Sigmoid colon (tissue), 6 donors: ENCODE measurements at regions not wholly inside any gene's neighbourhood (a gene's known extent, or its start where the extent isn't known, plus 50 kb on each side); places are given as distances from the start of the nearest gene placed in this dataset.

Experiments
- DNase-seq: peaks from one replicate; pipeline ENCODE4 v3.0.0-alpha.2; 2019
- H3K27ac ChIP-seq, 4 donors: fragments of 200-600 bp; sonication (generic); one replicate each; pipeline ENCODE4 v1.5.1; 2016 to 2019; ENCODE audit warnings: mild to moderate bottlenecking in 1 of 4
- H3K27me3 ChIP-seq, 3 donors: fragments of 200-600 bp; sonication (generic); one replicate each; pipeline ENCODE4 v1.5.1; 2019; ENCODE audit warnings: mild to moderate bottlenecking in 1 of 3
- H3K36me3 ChIP-seq, 4 donors: fragments of 200-600 bp; sonication (generic); one replicate each; pipeline ENCODE4 v1.5.1; 2016 to 2019
- H3K4me1 ChIP-seq, 4 donors: fragments of 200-600 bp; sonication (generic); one replicate each; pipeline ENCODE4 v1.5.1; 2017 to 2019
- H3K4me3 ChIP-seq, 4 donors: fragments of 200-600 bp; sonication (generic); one replicate each; pipeline ENCODE4 v1.5.1; 2017 to 2019; ENCODE audit warnings: mild to moderate bottlenecking in 2 of 4, moderate library complexity in 1 of 4
- H3K9me3 ChIP-seq, 4 donors: fragments of 200-600 bp in 3 of 4; sonication (generic) in 3 of 4; one replicate each; pipeline versions ENCODE4 v1.5.1 to v1.6.1; 2013 to 2019
- CTCF ChIP-seq, 4 experiments: fragments of 450-650 bp in 3 of 4; fragments of 200-600 bp in 1 of 4; IDR thresholded peaks; one replicate each; pipeline ENCODE4 v1.5.1; 2016 to 2019; ENCODE audit warnings: antibody characterized with exemption in 4 of 4, mild to moderate bottlenecking in 3 of 4, moderate library complexity in 2 of 4
- EP300 ChIP-seq, 4 donors: sonication (generic); formaldehyde crosslinking; IDR thresholded peaks; one replicate each; pipeline ENCODE4 v1.6.1; 2017; ENCODE audit warnings: antibody characterized with exemption in 4 of 4
- POLR2A ChIP-seq, 2 donors: fragments of 450-650 bp; IDR thresholded peaks; one replicate each; pipeline ENCODE4 v1.6.1; 2016; ENCODE audit warnings: antibody characterized with exemption in 2 of 2, mild to moderate bottlenecking in 2 of 2, moderate library complexity in 2 of 2
- POLR2AphosphoS5 ChIP-seq, 4 donors: sonication (generic); formaldehyde crosslinking; IDR thresholded peaks; one replicate each; pipeline ENCODE4 v1.6.1; 2017; ENCODE audit warnings: antibody characterized with exemption in 4 of 4
- WGBS, 2 donors: extraction: QIAGEN DNeasy Blood & Tissue Kit; methylation state at CpG; one replicate each; pipeline ENCODE4 v1.1.7; 2013; 5-methylcytosine and 5-hydroxymethylcytosine counted together
- intact Hi-C: fragments of 100-400 bp; cut with DNase I; formaldehyde crosslinking; loops from one replicate; pipeline ENCODE4 v1.15.1; 2023
- donor health status: healthy with polysubstance abuse.
- donor health status: healthy.

GRCh38 chr1:55529017-55529416, 313.9 kb upstream of the USP24 start:
- Histone ChIP-seq H3K9me3 (no peaks in the 10 kb centered on the region), H3K27ac (no peak overlapping the region), H3K27me3 (no peaks in the 10 kb centered on the region), H3K4me1 (no peaks in the 10 kb centered on the region), H3K4me3 (no peak overlapping the region), H3K36me3 (no peaks in the 10 kb centered on the region)
- DNase-seq, result no peak
- WGBS, 2 donors, result 92 to 93% methylated on average over 4 of the region's 4 CpGs
- intact Hi-C loops, result no loop called here
- TF ChIP-seq EP300 (IDR thresholded peaks at IDR 0.05), result no peak
- no peak for TF ChIP-seq POLR2AphosphoS5 (IDR thresholded peaks at IDR 0.05)
- no peak for TF ChIP-seq CTCF (IDR thresholded peaks at IDR 0.05)
- TF ChIP-seq POLR2A (IDR thresholded peaks at IDR 0.05), result no peak

- TF ChIP-seq CTCF (IDR thresholded peaks at IDR 0.05) (no peak), POLR2A (IDR thresholded peaks at IDR 0.05) (no peak), EP300 (IDR thresholded peaks at IDR 0.05) (no peak), POLR2AphosphoS5 (IDR thresholded peaks at IDR 0.05) (no peak)
- 16 to 60% methylated on average over 1 of the region's 1 CpG for WGBS, 2 donors
- peaks cover 0 to 3% (median under 1%) of the 10 kb centered on the region in 4 donors for H3K4me1 ChIP-seq
These were observed 312.7 kb upstream of the USP24 start for GRCh38 chr1:55527831-55528230.

GRCh38 chr1:55526716-55527115, 311.6 kb upstream of the USP24 start:
- H3K9me3 ChIP-seq, result no peaks in the 10 kb centered on the region
- H3K4me1 ChIP-seq, result peaks cover 0 to 13% (median 3%) of the 10 kb centered on the region in 4 donors
- H3K27me3 ChIP-seq, result no peaks in the 10 kb centered on the region
- no peaks in the 10 kb centered on the region for H3K36me3 ChIP-seq
- DNase-seq, result no peak
- TF ChIP-seq EP300 (IDR thresholded peaks at IDR 0.05) (no peak), CTCF (IDR thresholded peaks at IDR 0.05) (no peak), POLR2AphosphoS5 (IDR thresholded peaks at IDR 0.05) (no peak), POLR2A (IDR thresholded peaks at IDR 0.05) (no peak)
- intact Hi-C loops, result no loop called here
- WGBS, 2 donors, result 28 to 81% methylated on average over 3 of the region's 3 CpGs
- no peak overlapping the region for H3K27ac ChIP-seq
- no peak overlapping the region for H3K4me3 ChIP-seq

More at GRCh38 chr1:55527831-55528230, 312.7 kb upstream of the USP24 start:
- Histone ChIP-seq H3K36me3 (no peaks in the 10 kb centered on the region), H3K27ac (no peak overlapping the region), H3K4me3 (no peak overlapping the region), H3K27me3 (no peaks in the 10 kb centered on the region), H3K9me3 (no peaks in the 10 kb centered on the region)
- intact Hi-C loops, result no loop called here
- DNase-seq, result no peak

- H3K4me1 ChIP-seq, result peaks cover 0 to 26% (median 17%) of the 10 kb centered on the region in 4 donors
- no peaks in the 10 kb centered on the region for H3K9me3 ChIP-seq
- no peaks in the 10 kb centered on the region for H3K36me3 ChIP-seq
- DNase-seq, result no peak
- no peak overlapping the region for H3K4me3 ChIP-seq
- intact Hi-C loops, result loop anchor here (2.0 kb wide), 1 partner anchor 57 kb away; no protein-coding TSS in a partner anchor
- H3K27me3 ChIP-seq, result no peaks in the 10 kb centered on the region
- H3K27ac ChIP-seq, result no peak overlapping the region
- TF ChIP-seq EP300 (IDR thresholded peaks at IDR 0.05) (no peak), CTCF (IDR thresholded peaks at IDR 0.05) (no peak), POLR2A (IDR thresholded peaks at IDR 0.05) (no peak), POLR2AphosphoS5 (IDR thresholded peaks at IDR 0.05) (no peak)
- 18 to 73% methylated on average over 4 of the region's 4 CpGs for WGBS, 2 donors
These were observed 308.8 kb upstream of the USP24 start for GRCh38 chr1:55524006-55524405.

- H3K27me3 ChIP-seq, result no peaks in the 10 kb centered on the region
- H3K4me1 ChIP-seq, result peaks cover 0 to 26% (median 17%) of the 10 kb centered on the region in 4 donors
- H3K9me3 ChIP-seq, result no peaks in the 10 kb centered on the region
- no peak for DNase-seq
- no peak overlapping the region for H3K4me3 ChIP-seq
- TF ChIP-seq POLR2A (IDR thresholded peaks at IDR 0.05) (no peak), POLR2AphosphoS5 (IDR thresholded peaks at IDR 0.05) (no peak), CTCF (IDR thresholded peaks at IDR 0.05) (no peak), EP300 (IDR thresholded peaks at IDR 0.05) (no peak)
- H3K27ac ChIP-seq, result peak overlapping the region in 3 of 4 donors; percentile 51 to 67 (median 52)
- intact Hi-C loops, result no loop called here
- no peaks in the 10 kb centered on the region for H3K36me3 ChIP-seq
- WGBS, 2 donors, result 70 to 85% methylated on average over 2 of the region's 2 CpGs
These were observed 307.8 kb upstream of the USP24 start for GRCh38 chr1:55522982-55523381.
